Fibroblast of peridontal ligament (primary cell): ENCODE measurements at regions not wholly inside any gene's neighbourhood (a gene's known extent, or its start where the extent isn't known, plus 50 kb on each side); places are given as distances from the start of the nearest gene placed in this dataset.
"Not testable (repeated sequence)": the region's sequence is repeated elsewhere in the genome, so short reads cannot be mapped to it uniquely, and the experiment has no call there.

Experiments used
- DNase-seq: peaks from one replicate; pipeline ENCODE4 v3.0.0-alpha.2; 2010; ENCODE audit errors: extremely low read depth

DNA sequence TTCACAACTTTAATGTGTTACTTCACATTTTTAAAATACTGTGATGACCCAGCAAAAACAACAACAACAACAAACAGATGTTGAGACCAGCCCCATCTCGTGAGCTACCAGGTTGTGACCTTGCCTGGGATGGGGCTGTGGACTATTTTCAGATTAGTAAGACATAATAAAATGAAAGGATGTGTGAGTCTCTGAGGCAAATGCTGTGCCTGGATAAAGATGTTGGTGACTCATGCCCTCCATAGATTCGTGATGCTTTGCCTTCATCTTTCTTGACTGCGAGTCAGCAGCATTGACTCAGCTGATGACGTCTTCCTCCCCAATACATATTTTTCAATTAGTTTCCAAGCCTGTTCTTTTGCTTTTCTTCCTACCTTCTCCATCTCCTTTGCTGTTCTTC lies 453.0 kb upstream of the CFAP20DC start:
- DNase-seq: peak; percentile 90

- DNase-seq: no peak
These were observed 450.1 kb upstream of the CFAP20DC start for GRCh38 chr3:59499954-59500353.

DNA sequence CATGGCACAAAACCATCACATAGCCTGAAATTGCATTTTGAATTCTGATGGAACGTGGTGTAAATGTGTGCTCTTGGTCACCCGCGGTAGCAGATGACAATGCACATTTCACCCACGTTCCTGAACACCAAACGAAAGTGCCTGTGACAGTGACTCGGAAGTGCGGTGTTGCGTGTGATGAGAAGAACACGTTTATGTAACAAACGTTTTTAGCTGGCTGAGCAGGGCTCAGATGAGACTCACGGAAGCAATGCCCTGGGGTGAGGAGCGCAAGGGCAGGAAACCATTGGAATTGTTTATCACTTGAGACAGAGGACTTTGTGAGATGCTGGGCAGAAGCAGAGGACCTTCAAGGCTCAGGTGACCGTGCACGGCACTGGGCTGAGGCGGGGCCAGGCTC lies 449.2 kb upstream of the CFAP20DC start:
- no peak for DNase-seq

GRCh38 chr3:59496250-59496649 lies 446.4 kb upstream of the CFAP20DC start:
- no peak for DNase-seq

GRCh38 chr3:59494969-59495368 lies 445.1 kb upstream of the CFAP20DC start:
- not testable (repeated sequence) for DNase-seq

GRCh38 chr3:59486520-59486919 lies 436.7 kb upstream of the CFAP20DC start:
- DNase-seq: no peak

GRCh38 chr3:59483191-59483590 lies 433.4 kb upstream of the CFAP20DC start:
- DNase-seq: no peak

DNA sequence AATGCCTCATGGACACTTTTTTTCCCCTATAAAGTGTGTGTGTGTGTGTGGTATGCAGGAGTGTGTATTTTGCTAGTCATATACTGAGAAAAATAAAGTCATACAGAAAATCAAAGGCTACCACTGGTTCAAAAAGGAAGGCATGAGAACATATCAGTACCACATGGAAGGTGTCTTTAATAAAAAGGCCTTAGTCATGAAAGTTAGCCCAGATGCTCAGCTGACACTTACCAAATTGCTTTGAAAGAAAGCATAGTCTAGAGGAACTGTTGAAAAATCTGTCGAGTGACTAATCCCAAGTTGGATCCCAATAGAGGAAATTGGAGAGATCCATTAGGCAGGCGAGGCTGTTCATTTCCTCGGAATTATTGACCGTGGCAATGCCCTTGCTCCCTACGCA lies 432.9 kb upstream of the CFAP20DC start:
- peak; percentile 46 for DNase-seq

- no peak for DNase-seq
These were observed 432.1 kb upstream of the CFAP20DC start for GRCh38 chr3:59481776-59482400.

DNA sequence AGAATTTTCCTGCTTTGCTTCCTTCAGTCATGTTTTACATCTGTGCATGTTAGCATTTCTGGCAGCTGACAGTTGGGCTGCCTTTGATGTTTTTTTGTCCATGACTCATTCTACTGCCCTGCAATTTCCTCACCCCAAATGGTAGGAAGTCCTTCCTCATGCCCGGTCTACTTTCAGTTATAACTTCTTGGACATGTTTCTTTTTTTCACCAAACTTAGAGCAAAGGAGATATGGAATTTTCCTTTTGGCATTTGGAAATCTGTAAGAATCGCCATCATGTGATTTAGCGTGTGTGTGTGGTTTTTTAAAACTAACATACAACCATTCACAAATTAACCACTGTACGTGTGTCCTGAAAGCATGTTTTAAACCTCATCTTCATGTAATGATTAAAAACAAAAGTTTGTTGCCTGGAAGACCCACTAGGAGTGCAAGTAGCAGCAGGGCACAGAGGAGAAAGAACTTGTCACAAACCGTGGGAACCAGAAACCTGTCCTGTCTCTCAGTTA lies 430.7 kb upstream of the CFAP20DC start:
- DNase-seq: peak; percentile 86

GRCh38 chr3:59473636-59474035 lies 423.8 kb upstream of the CFAP20DC start:
- DNase-seq: no peak

DNA sequence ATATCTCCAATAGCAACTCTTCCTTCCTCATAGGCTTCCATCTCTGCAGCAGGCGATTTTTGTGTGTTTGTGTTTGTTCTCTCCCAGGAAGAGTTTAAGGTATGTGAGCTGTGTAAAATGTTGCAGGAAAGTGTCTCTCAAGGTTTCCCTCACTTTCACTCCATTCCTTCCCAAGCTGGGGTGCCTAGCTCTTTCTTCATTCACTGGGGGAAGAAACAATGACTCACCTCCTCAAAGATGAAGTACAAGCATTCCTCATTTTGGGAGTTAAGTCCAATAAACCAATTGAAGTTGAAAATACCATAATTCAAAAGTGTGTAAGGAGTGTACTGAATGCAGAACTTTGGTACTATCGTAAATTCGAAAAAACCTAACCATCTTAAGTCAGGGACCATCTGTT lies 422.7 kb upstream of the CFAP20DC start:
- peak; percentile 4 for DNase-seq

GRCh38 chr3:59469948-59470723 lies 420.3 kb upstream of the CFAP20DC start:
- peak; percentile 8 for DNase-seq

- DNase-seq: no peak
These were observed 417.7 kb upstream of the CFAP20DC start for GRCh38 chr3:59467476-59467875.

GRCh38 chr3:59464187-59464586 lies 414.4 kb upstream of the CFAP20DC start:
- DNase-seq: no peak

DNA sequence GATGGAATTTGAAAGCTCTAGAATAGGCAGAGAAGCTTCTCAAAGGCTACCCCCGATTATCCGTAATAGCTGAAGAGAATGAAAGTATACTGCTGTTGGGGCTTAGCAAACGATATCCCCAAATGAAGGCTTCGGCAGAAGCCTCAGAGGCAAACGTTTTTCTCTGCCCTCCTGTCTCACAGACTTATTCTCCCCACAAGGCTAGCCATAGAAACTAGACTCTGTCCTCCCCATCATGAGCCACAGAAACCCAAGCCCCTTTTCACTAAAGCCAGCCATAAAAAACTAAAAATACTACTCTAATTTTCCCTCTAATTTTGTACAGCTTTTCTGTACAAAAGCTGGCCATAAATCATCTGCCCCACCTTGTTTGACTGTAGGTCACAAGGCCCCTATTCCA lies 413.4 kb upstream of the CFAP20DC start:
- DNase-seq: no peak

DNA sequence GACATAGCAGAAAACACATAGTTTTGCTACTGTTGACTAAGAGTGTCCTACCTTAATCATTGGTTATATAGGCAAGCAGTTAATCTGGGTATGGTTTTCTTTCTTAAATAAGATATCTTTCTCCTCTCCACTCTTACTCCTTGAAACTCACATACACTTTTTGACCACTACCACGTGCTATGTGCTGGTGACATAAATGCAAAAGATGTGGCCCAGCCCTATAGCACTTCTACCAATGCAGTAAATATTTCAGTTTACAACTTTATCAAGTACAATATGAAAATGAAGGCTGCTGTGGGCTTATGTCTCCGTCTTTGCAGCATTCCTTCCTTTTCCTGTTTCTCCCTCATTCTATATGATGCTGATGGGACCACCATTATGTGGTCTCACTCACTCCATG lies 410.2 kb upstream of the CFAP20DC start:
- no peak for DNase-seq

GRCh38 chr3:59456852-59457485 lies 407.1 kb upstream of the CFAP20DC start:
- DNase-seq: no peak

DNA sequence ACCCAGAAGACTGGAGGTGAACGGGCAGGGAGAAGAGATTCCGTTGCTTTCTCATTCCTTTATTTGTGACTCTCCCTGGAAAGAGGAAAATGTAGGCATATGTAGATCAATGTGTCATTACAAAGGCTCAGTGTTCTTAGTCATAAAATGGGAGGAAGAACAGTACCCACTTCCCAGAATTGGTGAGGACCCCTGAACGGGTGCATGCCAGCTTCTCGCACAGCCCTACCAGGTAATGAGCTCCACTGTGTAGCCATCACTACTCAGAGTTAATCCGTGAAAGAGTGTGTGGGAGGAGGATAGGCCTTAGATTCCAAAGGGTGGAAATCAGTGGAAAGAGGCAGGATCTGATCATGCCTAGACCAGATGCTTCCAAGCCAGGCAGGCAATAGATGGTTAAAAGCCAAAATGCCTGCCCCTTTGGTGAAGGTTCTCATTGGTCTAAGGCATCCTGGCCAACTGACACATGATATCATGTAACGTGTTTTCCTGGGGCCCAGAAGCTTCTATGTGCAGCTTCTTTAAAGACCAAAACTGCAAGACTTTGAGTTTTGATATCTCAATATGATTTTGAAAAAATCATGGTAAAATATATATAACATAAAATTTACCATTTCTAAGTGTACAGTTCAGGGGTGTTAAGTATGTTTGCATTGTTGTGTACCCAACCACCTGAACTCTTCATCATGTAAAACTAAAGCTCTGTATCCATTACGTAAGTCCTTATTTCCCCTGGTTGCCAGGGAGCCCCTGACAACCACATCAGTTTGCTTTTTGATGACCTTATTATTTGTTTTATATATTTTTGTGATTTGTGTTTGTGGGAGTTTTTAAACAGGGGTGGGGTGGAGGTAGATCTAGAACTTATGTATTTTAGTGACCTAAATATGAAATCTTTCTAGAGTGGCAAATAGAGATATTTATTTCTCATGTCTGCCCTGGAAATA lies 402.2 kb upstream of the CFAP20DC start:
- no peak for DNase-seq

GRCh38 chr3:59450946-59451763 lies 401.3 kb upstream of the CFAP20DC start:
- DNase-seq: no peak

DNA sequence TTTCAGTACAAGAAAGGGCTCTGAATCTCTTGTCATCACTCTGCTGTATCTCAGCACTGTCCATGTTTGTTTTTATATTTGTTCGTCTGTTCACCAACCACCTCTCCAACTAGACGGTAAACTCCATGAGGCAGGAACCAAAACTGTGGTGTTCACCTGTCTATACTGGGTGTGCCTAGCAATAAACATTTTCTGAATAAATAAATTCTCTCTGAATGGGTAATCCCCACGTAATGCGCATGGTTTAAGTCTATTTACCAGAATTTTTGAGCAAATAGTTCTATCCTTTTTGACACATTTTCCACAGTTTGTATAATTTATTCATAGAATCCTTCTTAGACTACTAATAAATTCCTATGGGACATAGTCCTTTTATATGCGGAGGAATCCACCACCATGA lies 400.6 kb upstream of the CFAP20DC start:
- no peak for DNase-seq
